ENCODE measurements at regions not wholly inside any gene's neighbourhood (a gene's known extent, or its start where the extent isn't known, plus 50 kb on each side); places are given as distances from the start of the nearest gene placed in this dataset.

DNA sequence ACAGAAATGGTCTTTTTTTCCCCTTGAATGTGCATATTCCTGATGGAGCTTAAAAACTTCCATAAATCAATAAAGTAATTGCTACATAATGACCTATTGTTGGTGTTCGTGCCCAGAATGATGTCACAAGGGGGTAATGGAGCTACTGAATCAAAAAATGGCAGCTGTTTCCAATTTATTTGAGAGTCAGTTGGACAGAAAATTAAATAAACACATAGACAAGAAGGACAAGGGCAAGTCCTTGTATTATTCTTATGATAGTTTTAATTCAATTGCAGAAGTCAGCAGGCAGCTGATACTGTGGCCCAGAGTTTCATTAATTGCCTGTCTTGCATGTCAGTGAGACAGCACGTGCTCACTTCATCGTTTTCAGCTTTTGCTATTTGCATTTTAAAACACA is 473.5 kb downstream of the ETNK1 start:
- TF ChIP-seq EZH2phosphoT487 (IDR thresholded peaks at IDR 0.05; ENCODE audit: insufficient read depth, low read depth) (no peak), EZH2 (IDR thresholded peaks at IDR 0.05; ENCODE audit: insufficient read depth, poor library complexity, severe bottlenecking) (no peak)

Data from GM23248 (cell line).